Central memory CD8-positive, alpha-beta T cell (primary cell): ENCODE measurements at regions not wholly inside any gene's neighbourhood (a gene's known extent, or its start where the extent isn't known, plus 50 kb on each side); places are given as distances from the start of the nearest gene placed in this dataset.
"Not testable (repeated sequence)": the region's sequence is repeated elsewhere in the genome, so short reads cannot be mapped to it uniquely, and the experiment has no call there.

Source experiments
- ATAC-seq: fragments of 150-1000 bp; cut with Tn5 transposase; replicated peaks from 2 replicates; pipeline ENCODE4 v1.10.0; 2022; ENCODE audit warnings: mild to moderate bottlenecking, moderate FRiP score, moderate number of reproducible peaks; ENCODE audit not compliant: poor library complexity, severe bottlenecking; ENCODE audit errors: extremely low read depth
- DNase-seq, 2 donors: peaks; one replicate each; pipeline ENCODE4 v3.0.0; 2021; ENCODE audit warnings: low spot score in 2 of 2
- H3K27ac Mint-ChIP-seq: one replicate; pipeline ENCODE4 v1.8.0; 2022; ENCODE audit warnings: low read depth, mild to moderate bottlenecking, moderate library complexity, mixed read lengths
- H3K27me3 Mint-ChIP-seq: one replicate; pipeline ENCODE4 v1.8.0; 2022; ENCODE audit warnings: mixed read lengths
- H3K36me3 Mint-ChIP-seq: one replicate; pipeline ENCODE4 v1.8.0; 2022; ENCODE audit warnings: mild to moderate bottlenecking, moderate library complexity, mixed read lengths; ENCODE audit not compliant: insufficient read depth
- H3K4me1 Mint-ChIP-seq: one replicate; pipeline ENCODE4 v1.8.0; 2022; ENCODE audit warnings: mixed read lengths
- H3K4me3 Mint-ChIP-seq: one replicate; pipeline ENCODE4 v1.8.0; 2022; ENCODE audit warnings: mild to moderate bottlenecking, moderate library complexity, mixed read lengths
- H3K9me3 Mint-ChIP-seq: one replicate; pipeline ENCODE4 v1.8.0; 2022; ENCODE audit warnings: mixed read lengths

- Mint-ChIP-seq H3K36me3 (peaks cover 11% of the 10 kb centered on the region), H3K27ac (no peak overlapping the region), H3K9me3 (no peaks in the 10 kb centered on the region), H3K27me3 (no peaks in the 10 kb centered on the region), H3K4me1 (peaks cover 24% of the 10 kb centered on the region), H3K4me3 (no peak overlapping the region)
- no peak for DNase-seq
- no peak for ATAC-seq
Measured at GRCh38 chr3:48068886-48069285, 52.7 kb upstream of the MAP4 start.

- not testable (repeated sequence) for ATAC-seq, H3K4me3 Mint-ChIP-seq, H3K27ac Mint-ChIP-seq, DNase-seq, H3K27me3 Mint-ChIP-seq, H3K9me3 Mint-ChIP-seq
- peaks cover 11% of the 10 kb centered on the region for H3K36me3 Mint-ChIP-seq
- H3K4me1 Mint-ChIP-seq: peaks cover 29% of the 10 kb centered on the region
Measured at GRCh38 chr3:48068320-48068719, 52.1 kb upstream of the MAP4 start.

- Mint-ChIP-seq H3K9me3 (no peaks in the 10 kb centered on the region), H3K4me1 (peaks cover 32% of the 10 kb centered on the region), H3K27me3 (no peaks in the 10 kb centered on the region), H3K36me3 (peaks cover 13% of the 10 kb centered on the region), H3K27ac (no peak overlapping the region), H3K4me3 (no peak overlapping the region)
- DNase-seq (no peak), ATAC-seq (no peak)
Measured at GRCh38 chr3:48067271-48067670, 51.1 kb upstream of the MAP4 start.
